ENCODE measurements at regions not wholly inside any gene's neighbourhood (a gene's known extent, or its start where the extent isn't known, plus 50 kb on each side); places are given as distances from the start of the nearest gene placed in this dataset.

DNA sequence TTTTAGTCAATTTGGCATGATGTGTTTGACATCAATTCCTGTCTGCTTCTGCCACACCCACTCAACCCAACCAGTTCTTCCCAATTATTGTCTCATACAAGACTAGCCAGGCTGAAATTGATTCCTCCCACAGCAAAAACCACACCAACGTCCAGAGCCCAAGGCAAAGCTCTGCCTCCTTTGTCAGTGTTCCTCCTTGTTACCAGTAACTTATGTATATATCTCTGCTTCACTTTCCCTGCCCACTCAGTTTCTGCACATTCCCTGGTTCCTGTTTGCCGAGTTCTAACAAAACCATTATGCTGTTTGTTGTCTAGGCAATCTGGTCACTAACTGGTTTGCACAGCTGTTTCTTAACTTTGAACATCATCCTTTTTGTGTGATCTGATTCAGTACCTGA, 547.9 kb upstream of the PTCHD4 start:
- TF ChIP-seq, protein P1, sequence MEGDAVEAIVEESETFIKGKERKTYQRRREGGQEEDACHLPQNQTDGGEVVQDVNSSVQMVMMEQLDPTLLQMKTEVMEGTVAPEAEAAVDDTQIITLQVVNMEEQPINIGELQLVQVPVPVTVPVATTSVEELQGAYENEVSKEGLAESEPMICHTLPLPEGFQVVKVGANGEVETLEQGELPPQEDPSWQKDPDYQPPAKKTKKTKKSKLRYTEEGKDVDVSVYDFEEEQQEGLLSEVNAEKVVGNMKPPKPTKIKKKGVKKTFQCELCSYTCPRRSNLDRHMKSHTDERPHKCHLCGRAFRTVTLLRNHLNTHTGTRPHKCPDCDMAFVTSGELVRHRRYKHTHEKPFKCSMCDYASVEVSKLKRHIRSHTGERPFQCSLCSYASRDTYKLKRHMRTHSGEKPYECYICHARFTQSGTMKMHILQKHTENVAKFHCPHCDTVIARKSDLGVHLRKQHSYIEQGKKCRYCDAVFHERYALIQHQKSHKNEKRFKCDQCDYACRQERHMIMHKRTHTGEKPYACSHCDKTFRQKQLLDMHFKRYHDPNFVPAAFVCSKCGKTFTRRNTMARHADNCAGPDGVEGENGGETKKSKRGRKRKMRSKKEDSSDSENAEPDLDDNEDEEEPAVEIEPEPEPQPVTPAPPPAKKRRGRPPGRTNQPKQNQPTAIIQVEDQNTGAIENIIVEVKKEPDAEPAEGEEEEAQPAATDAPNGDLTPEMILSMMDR (IDR thresholded peaks at IDR 0.05; ENCODE audit: low read depth, low read length, missing input control) = no peak
- TF ChIP-seq YY1 (IDR thresholded peaks at IDR 0.05) (no peak), TAF1 (conservative IDR thresholded peaks at IDR 0.05) (no peak), RAD21 (IDR thresholded peaks at IDR 0.05) (no peak), SP1 (IDR thresholded peaks at IDR 0.05) (no peak)

Data from liver (tissue), 3 donors.